ENCODE measurements at regions not wholly inside any gene's neighbourhood (a gene's known extent, or its start where the extent isn't known, plus 50 kb on each side); places are given as distances from the start of the nearest gene placed in this dataset.

GRCh38 chr11:29317694-29318093, 699.1 kb downstream of the KCNA4 start:
- TF ChIP-seq CTCF (IDR thresholded peaks at IDR 0.05) = no peak
- no peak overlapping the region for H3K27ac ChIP-seq
- no peaks in the 10 kb centered on the region for H3K9me3 ChIP-seq (ENCODE audit: control insufficient read depth, low read length)
- H3K79me2 ChIP-seq = no peaks in the 10 kb centered on the region
- H3K27me3 ChIP-seq (ENCODE audit: control insufficient read depth, insufficient read depth, low read length) = no peaks in the 10 kb centered on the region
- H3K4me2 ChIP-seq (ENCODE audit: low read length) = no peak overlapping the region
- no peaks in the 10 kb centered on the region for H3K36me3 ChIP-seq (ENCODE audit: control insufficient read depth, insufficient read depth, low read length)
- H2AFZ ChIP-seq = no peak overlapping the region
- no peak overlapping the region for H3K4me3 ChIP-seq (ENCODE audit: low read depth, low read length)
- no peaks in the 10 kb centered on the region for H3K4me1 ChIP-seq
- no peak overlapping the region for H3K9ac ChIP-seq

GRCh38 chr11:29315275-29315674, 701.6 kb downstream of the KCNA4 start:
- H3K27ac ChIP-seq = no peak overlapping the region
- no peak overlapping the region for H3K9ac ChIP-seq
- H3K36me3 ChIP-seq (ENCODE audit: control insufficient read depth, insufficient read depth, low read length) = no peaks in the 10 kb centered on the region
- no peaks in the 10 kb centered on the region for H3K79me2 ChIP-seq
- no peak overlapping the region for H3K4me3 ChIP-seq (ENCODE audit: low read depth, low read length)
- H3K27me3 ChIP-seq (ENCODE audit: control insufficient read depth, insufficient read depth, low read length) = no peaks in the 10 kb centered on the region
- TF ChIP-seq CTCF (IDR thresholded peaks at IDR 0.05) = no peak
- H3K9me3 ChIP-seq (ENCODE audit: control insufficient read depth, low read length) = no peaks in the 10 kb centered on the region
- no peak overlapping the region for H3K4me2 ChIP-seq (ENCODE audit: low read length)
- H3K4me1 ChIP-seq = no peaks in the 10 kb centered on the region
- no peak overlapping the region for H2AFZ ChIP-seq

- Histone ChIP-seq H3K4me2 (ENCODE audit: low read length) (no peak overlapping the region), H3K4me1 (no peaks in the 10 kb centered on the region), H3K9me3 (ENCODE audit: control insufficient read depth, low read length) (no peaks in the 10 kb centered on the region), H3K36me3 (ENCODE audit: control insufficient read depth, insufficient read depth, low read length) (no peaks in the 10 kb centered on the region), H3K9ac (no peak overlapping the region), H3K27ac (no peak overlapping the region), H3K4me3 (ENCODE audit: low read depth, low read length) (no peak overlapping the region), H2AFZ (no peak overlapping the region), H3K27me3 (ENCODE audit: control insufficient read depth, insufficient read depth, low read length) (no peaks in the 10 kb centered on the region), H3K79me2 (no peaks in the 10 kb centered on the region)
- TF ChIP-seq CTCF (IDR thresholded peaks at IDR 0.05) = no peak
Observed at GRCh38 chr11:29314211-29314610, 702.6 kb downstream of the KCNA4 start.

- H3K4me1 ChIP-seq = no peaks in the 10 kb centered on the region
- H3K27me3 ChIP-seq (ENCODE audit: control insufficient read depth, insufficient read depth, low read length) = no peaks in the 10 kb centered on the region
- H2AFZ ChIP-seq = no peak overlapping the region
- no peak overlapping the region for H3K9ac ChIP-seq
- H3K9me3 ChIP-seq (ENCODE audit: control insufficient read depth, low read length) = no peaks in the 10 kb centered on the region
- no peaks in the 10 kb centered on the region for H3K79me2 ChIP-seq
- H3K36me3 ChIP-seq (ENCODE audit: control insufficient read depth, insufficient read depth, low read length) = no peaks in the 10 kb centered on the region
- no peak for TF ChIP-seq CTCF (IDR thresholded peaks at IDR 0.05)
- H3K4me3 ChIP-seq (ENCODE audit: low read depth, low read length) = no peak overlapping the region
- H3K27ac ChIP-seq = no peak overlapping the region
- no peak overlapping the region for H3K4me2 ChIP-seq (ENCODE audit: low read length)
Observed at GRCh38 chr11:29312812-29313211, 704.0 kb downstream of the KCNA4 start.

GRCh38 chr11:29310725-29311342, 706.0 kb downstream of the KCNA4 start:
- H3K79me2 ChIP-seq = no peaks in the 10 kb centered on the region
- TF ChIP-seq CTCF (IDR thresholded peaks at IDR 0.05) = no peak
- no peaks in the 10 kb centered on the region for H3K4me1 ChIP-seq
- no peak overlapping the region for H3K4me2 ChIP-seq (ENCODE audit: low read length)
- no peak overlapping the region for H3K27ac ChIP-seq
- no peak overlapping the region for H2AFZ ChIP-seq
- H3K36me3 ChIP-seq (ENCODE audit: control insufficient read depth, insufficient read depth, low read length) = no peaks in the 10 kb centered on the region
- H3K4me3 ChIP-seq (ENCODE audit: low read depth, low read length) = no peak overlapping the region
- H3K27me3 ChIP-seq (ENCODE audit: control insufficient read depth, insufficient read depth, low read length) = no peaks in the 10 kb centered on the region
- H3K9me3 ChIP-seq (ENCODE audit: control insufficient read depth, low read length) = no peaks in the 10 kb centered on the region
- H3K9ac ChIP-seq = no peak overlapping the region

Data from parathyroid adenoma (tissue), 2 donors.